ENCODE measurements at regions not wholly inside any gene's neighbourhood (a gene's known extent, or its start where the extent isn't known, plus 50 kb on each side); places are given as distances from the start of the nearest gene placed in this dataset.

DNA sequence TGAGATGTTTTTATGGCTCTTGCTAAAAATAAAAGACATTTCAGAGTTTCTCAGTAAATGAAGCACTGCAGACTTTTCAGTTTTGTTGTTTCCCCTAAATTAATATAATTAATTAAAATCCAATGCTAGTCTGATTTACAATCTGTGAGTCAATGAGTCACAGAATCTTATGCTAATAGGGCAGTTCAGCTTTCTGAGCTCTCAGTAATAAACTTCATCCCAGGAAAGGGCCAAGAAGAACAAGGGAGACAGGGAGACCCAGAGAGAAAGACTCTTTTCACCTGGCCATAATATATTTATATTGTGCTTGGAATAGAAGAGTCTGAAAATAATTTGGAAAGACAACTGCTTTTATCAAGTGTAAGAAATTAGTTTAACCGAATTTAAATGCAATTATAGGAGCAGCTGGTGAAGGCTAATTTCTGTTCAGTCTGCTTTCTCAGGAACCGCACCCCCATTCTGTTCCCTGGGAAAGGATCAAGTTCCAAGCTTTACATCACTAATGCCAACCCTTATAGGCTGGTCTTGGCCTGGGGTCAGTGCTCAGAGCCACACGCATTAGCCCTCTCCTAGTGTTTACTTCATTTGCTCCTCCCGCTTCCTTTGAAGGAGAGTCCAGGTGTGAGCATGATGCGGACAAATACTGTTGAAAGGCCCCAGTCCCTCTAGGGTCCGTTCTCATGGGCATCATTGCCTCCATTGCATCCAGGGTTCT, 145.6 kb downstream of the ZBTB18 start:
- no peaks in the 10 kb centered on the region for H3K36me3 ChIP-seq (ENCODE audit: control insufficient read depth, insufficient read depth, low read length)
- TF ChIP-seq CTCF (IDR thresholded peaks at IDR 0.05) (no peak), SIN3A (IDR thresholded peaks at IDR 0.05; ENCODE audit: borderline replicate concordance, insufficient read depth, low read depth, low read length) (no peak), REST (IDR thresholded peaks at IDR 0.05; ENCODE audit: insufficient read depth in 1 of 2, low read depth in 2 of 2, low read length in 1 of 2) (no peak), POLR2AphosphoS5 (IDR thresholded peaks at IDR 0.05; ENCODE audit: low read depth, low read length) (no peak), TCF7L2 (IDR thresholded peaks at IDR 0.05; ENCODE audit: low read depth, low read length) (no peak)
- H3K4me1 ChIP-seq (ENCODE audit: control insufficient read depth, insufficient read depth, low read length), result no peaks in the 10 kb centered on the region
- DNase-seq (ENCODE audit: low read depth, low spot score) (no peak), ATAC-seq (no peak)
- intact Hi-C loops (cut with micrococcal nuclease; ENCODE audit: unreplicated experiment), result no loop called here
- ChIA-PET POLR2A (no interaction called here), CTCF (no interaction called here)
- H3K27me3 ChIP-seq (ENCODE audit: control insufficient read depth, insufficient read depth, low read length), result no peaks in the 10 kb centered on the region
- H3K27ac ChIP-seq (ENCODE audit: low read length), result no peak overlapping the region
- no peaks in the 10 kb centered on the region for H3K9me3 ChIP-seq (ENCODE audit: control insufficient read depth, insufficient read depth, low read depth, low read length)
- in situ Hi-C loops (cut with HindIII; ENCODE audit: low pct_unique_long_range_greater_than_20kb, low sequenced_read_pairs), result no loop called here
- no peak overlapping the region for H3K4me3 ChIP-seq (ENCODE audit: low read depth in 2 of 2, low read length in 2 of 2)
- no TSS peak for BruUV-seq (replicated peaks)

DNA sequence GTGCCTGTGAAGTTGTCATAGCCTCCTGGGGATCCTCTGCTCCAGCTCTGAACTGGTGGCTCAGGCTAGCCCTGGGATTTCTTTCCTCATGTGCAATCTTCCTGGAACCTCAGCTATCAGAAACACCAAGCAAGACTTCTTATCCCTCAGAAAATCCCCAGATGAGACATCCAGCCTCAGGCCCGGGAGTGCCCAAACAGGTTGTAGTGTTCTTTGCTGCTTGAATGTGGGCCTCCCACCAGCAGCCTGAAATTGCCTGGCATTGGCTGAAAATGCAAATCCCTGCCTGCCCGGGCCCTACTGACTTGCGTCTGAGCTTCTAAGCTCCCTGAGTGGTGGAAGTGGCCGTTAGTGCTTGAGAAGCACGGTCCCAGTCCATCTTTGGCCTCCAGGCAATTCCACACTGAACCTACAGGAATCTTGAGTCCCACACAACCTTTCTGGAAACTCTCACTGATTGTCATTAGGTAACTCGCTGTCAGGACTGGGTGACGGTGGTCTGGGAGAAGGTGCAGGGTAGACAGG, 146.8 kb downstream of the ZBTB18 start:
- CTCF ChIA-PET, result no interaction called here

More for the DNA sequence above, 146.8 kb downstream of the ZBTB18 start:
- no TSS peak for BruUV-seq (replicated peaks)
- TF ChIP-seq CTCF (IDR thresholded peaks at IDR 0.05) (no peak), TCF7L2 (IDR thresholded peaks at IDR 0.05; ENCODE audit: low read depth, low read length) (no peak), POLR2AphosphoS5 (IDR thresholded peaks at IDR 0.05; ENCODE audit: low read depth, low read length) (no peak), SIN3A (IDR thresholded peaks at IDR 0.05; ENCODE audit: borderline replicate concordance, insufficient read depth, low read depth, low read length) (no peak), REST (IDR thresholded peaks at IDR 0.05; ENCODE audit: insufficient read depth in 1 of 2, low read depth in 2 of 2, low read length in 1 of 2) (no peak)
- H3K4me3 ChIP-seq (ENCODE audit: low read depth in 2 of 2, low read length in 2 of 2), result no peak overlapping the region
- intact Hi-C loops (cut with micrococcal nuclease; ENCODE audit: unreplicated experiment), result no loop called here
- H3K4me1 ChIP-seq (ENCODE audit: control insufficient read depth, insufficient read depth, low read length), result no peaks in the 10 kb centered on the region
- ATAC-seq (no peak), DNase-seq (ENCODE audit: low read depth, low spot score) (no peak)
- H3K36me3 ChIP-seq (ENCODE audit: control insufficient read depth, insufficient read depth, low read length), result no peaks in the 10 kb centered on the region
- no peaks in the 10 kb centered on the region for H3K9me3 ChIP-seq (ENCODE audit: control insufficient read depth, insufficient read depth, low read depth, low read length)
- no peaks in the 10 kb centered on the region for H3K27me3 ChIP-seq (ENCODE audit: control insufficient read depth, insufficient read depth, low read length)
- no peak overlapping the region for H3K27ac ChIP-seq (ENCODE audit: low read length)
- in situ Hi-C loops (cut with HindIII; ENCODE audit: low pct_unique_long_range_greater_than_20kb, low sequenced_read_pairs), result no loop called here
- POLR2A ChIA-PET, result no interaction called here

All from Panc1 (cell line).